ENCODE measurements at regions not wholly inside any gene's neighbourhood (a gene's known extent, or its start where the extent isn't known, plus 50 kb on each side); places are given as distances from the start of the nearest gene placed in this dataset.
"Not testable (repeated sequence)": the region's sequence is repeated elsewhere in the genome, so short reads cannot be mapped to it uniquely, and the experiment has no call there.

DNA sequence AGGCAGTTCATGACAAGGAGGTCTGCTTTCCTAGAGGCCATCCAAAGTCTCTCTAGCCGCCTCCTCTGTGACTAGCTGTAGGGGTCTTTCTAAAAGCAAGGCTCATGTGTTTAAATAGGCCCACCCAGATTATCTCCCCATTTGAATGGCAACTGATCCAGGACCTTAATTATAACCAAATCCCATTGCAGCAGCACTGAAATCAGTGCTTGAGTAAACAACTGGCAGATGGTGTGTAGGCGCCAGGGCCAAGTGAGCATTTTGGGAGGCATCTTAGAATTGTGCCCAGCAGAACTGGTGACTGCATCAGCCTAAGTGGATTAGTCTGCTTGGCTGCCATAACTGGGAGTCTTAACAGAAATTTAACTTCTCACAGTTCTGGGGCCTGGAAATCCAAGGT is 77.8 kb downstream of the ATP6V0E2 start:
- TF ChIP-seq, protein P1, sequence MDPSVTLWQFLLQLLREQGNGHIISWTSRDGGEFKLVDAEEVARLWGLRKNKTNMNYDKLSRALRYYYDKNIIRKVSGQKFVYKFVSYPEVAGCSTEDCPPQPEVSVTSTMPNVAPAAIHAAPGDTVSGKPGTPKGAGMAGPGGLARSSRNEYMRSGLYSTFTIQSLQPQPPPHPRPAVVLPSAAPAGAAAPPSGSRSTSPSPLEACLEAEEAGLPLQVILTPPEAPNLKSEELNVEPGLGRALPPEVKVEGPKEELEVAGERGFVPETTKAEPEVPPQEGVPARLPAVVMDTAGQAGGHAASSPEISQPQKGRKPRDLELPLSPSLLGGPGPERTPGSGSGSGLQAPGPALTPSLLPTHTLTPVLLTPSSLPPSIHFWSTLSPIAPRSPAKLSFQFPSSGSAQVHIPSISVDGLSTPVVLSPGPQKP (IDR thresholded peaks at IDR 0.05; ENCODE audit: low read depth, low read length): not testable (repeated sequence)
- not testable (repeated sequence) for TF ChIP-seq NPAS2 (CRISPR knock-in tag; IDR thresholded peaks at IDR 0.05; ENCODE audit: borderline replicate concordance); PBX3 (IDR thresholded peaks at IDR 0.05); RAD21 (conservative IDR thresholded peaks at IDR 0.05 in 1 of 2, IDR thresholded peaks at IDR 0.05 in 1 of 2); ESRRA (IDR thresholded peaks at IDR 0.05; ENCODE audit: borderline replicate concordance, low read length); REST (IDR thresholded peaks at IDR 0.05); CEBPB (IDR thresholded peaks at IDR 0.05); KDM1A (IDR thresholded peaks at IDR 0.05; ENCODE audit: low read depth); POLR2A (IDR thresholded peaks at IDR 0.05; ENCODE audit: low read length); BHLHE40 (IDR thresholded peaks at IDR 0.05; ENCODE audit: low read depth, low read length); FOSB (CRISPR knock-in tag; IDR thresholded peaks at IDR 0.05)
- TF ChIP-seq, protein P2, sequence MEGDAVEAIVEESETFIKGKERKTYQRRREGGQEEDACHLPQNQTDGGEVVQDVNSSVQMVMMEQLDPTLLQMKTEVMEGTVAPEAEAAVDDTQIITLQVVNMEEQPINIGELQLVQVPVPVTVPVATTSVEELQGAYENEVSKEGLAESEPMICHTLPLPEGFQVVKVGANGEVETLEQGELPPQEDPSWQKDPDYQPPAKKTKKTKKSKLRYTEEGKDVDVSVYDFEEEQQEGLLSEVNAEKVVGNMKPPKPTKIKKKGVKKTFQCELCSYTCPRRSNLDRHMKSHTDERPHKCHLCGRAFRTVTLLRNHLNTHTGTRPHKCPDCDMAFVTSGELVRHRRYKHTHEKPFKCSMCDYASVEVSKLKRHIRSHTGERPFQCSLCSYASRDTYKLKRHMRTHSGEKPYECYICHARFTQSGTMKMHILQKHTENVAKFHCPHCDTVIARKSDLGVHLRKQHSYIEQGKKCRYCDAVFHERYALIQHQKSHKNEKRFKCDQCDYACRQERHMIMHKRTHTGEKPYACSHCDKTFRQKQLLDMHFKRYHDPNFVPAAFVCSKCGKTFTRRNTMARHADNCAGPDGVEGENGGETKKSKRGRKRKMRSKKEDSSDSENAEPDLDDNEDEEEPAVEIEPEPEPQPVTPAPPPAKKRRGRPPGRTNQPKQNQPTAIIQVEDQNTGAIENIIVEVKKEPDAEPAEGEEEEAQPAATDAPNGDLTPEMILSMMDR (IDR thresholded peaks at IDR 0.05): not testable (repeated sequence)
- TF ChIP-seq, protein P3, sequence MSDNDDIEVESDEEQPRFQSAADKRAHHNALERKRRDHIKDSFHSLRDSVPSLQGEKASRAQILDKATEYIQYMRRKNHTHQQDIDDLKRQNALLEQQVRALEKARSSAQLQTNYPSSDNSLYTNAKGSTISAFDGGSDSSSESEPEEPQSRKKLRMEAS (IDR thresholded peaks at IDR 0.05): not testable (repeated sequence)

Measured in A549 (cell line).